GM12891 (cell line): ENCODE measurements at regions not wholly inside any gene's neighbourhood (a gene's known extent, or its start where the extent isn't known, plus 50 kb on each side); places are given as distances from the start of the nearest gene placed in this dataset.

Source experiments
- POLR2A ChIP-seq: IDR thresholded peaks from 2 replicates; pipeline ENCODE4 v1.6.1; 2011; ENCODE audit warnings: low read depth, low read length, control low read depth
- POLR2AphosphoS5 ChIP-seq: IDR thresholded peaks from 2 replicates; pipeline ENCODE4 v1.6.1; 2011; ENCODE audit warnings: low read depth, low read length, control low read depth

GRCh38 chr9:108639696-108640095 lies 216.1 kb downstream of the ACTL7B start:
- TF ChIP-seq POLR2A (no peak), POLR2AphosphoS5 (no peak)
